Kidney (tissue), 13 donors: ENCODE measurements at regions not wholly inside any gene's neighbourhood (a gene's known extent, or its start where the extent isn't known, plus 50 kb on each side); places are given as distances from the start of the nearest gene placed in this dataset.

Source experiments
- DNase-seq, 5 donors: peaks; one replicate each; pipeline ENCODE4 v3.0.0-alpha.2; 2013 to 2020
- FAIRE-seq: peaks from 2 replicates; lab custom pipeline; 2012; peaks lifted over from hg19 to GRCh38; lab: Jason Lieb, UNC
- H3K27ac ChIP-seq, 2 donors: one replicate each; pipeline ENCODE4 v1.7.0; 2013; ENCODE audit warnings: low read depth in 2 of 2, low read length in 2 of 2, inconsistent platforms in 1 of 2
- H3K27me3 ChIP-seq: one replicate; pipeline ENCODE4 v1.7.1; 2013; ENCODE audit warnings: low read length, inconsistent platforms; ENCODE audit not compliant: control insufficient read depth, insufficient read depth
- H3K36me3 ChIP-seq, 3 donors: one replicate each; pipeline versions ENCODE4 v1.7.0 to v1.7.1; 2013; ENCODE audit warnings: low read length in 3 of 3, control low read depth in 1 of 3, inconsistent platforms in 1 of 3; ENCODE audit not compliant: insufficient read depth in 3 of 3, control insufficient read depth in 2 of 3
- H3K4me1 ChIP-seq, 3 donors: one replicate each; pipeline versions ENCODE4 v1.7.0 to v1.7.1; 2013; ENCODE audit warnings: low read length in 3 of 3, inconsistent platforms in 1 of 3, low read depth in 1 of 3; ENCODE audit not compliant: control insufficient read depth in 2 of 3, insufficient read depth in 2 of 3
- H3K4me3 ChIP-seq, 3 donors: one replicate each; pipeline versions ENCODE4 v1.7.0 to v1.8.1; 2013; ENCODE audit warnings: low read length in 3 of 3, control low read depth in 1 of 3, inconsistent platforms in 1 of 3
- H3K9ac ChIP-seq, 3 donors: one replicate each; pipeline versions ENCODE4 v1.7.0 to v1.7.1; 2013; ENCODE audit warnings: low read length in 3 of 3, control low read depth in 1 of 3, inconsistent platforms in 1 of 3
- H3K9me3 ChIP-seq, 3 donors: one replicate each; pipeline versions ENCODE4 v1.7.0 to v1.7.1; 2013; ENCODE audit warnings: low read length in 3 of 3, control low read depth in 1 of 3, inconsistent platforms in 1 of 3; ENCODE audit not compliant: control insufficient read depth in 2 of 3, insufficient read depth in 1 of 3
- intact Hi-C: fragments of 100-400 bp; cut with DNase I; formaldehyde crosslinking; loops from one replicate; pipeline ENCODE4 v1.11.1; 2022
- TF ChIP-seq, protein P1 (sequence below): IDR thresholded peaks from 3 replicates; pipeline ENCODE4 v1.5.1; 2012; ENCODE audit warnings: mild to moderate bottlenecking, moderate library complexity, borderline replicate concordance; ENCODE audit not compliant: insufficient read depth; ENCODE audit errors: extremely low read depth
- donor health status: control.
- donor health status: control.
- donor health status: control.
- donor health status: control.
- donor health status: control.
- donor health status: DM: yes; HTN: yes; CAD: no.
- donor health status: Normal renal cell carcinoma (clear cell type).

- Histone ChIP-seq H3K9ac (no peak overlapping the region), H3K9me3 (no peaks in the 10 kb centered on the region), H3K4me3 (no peak overlapping the region), H3K36me3 (no peaks in the 10 kb centered on the region), H3K27ac (no peak overlapping the region), H3K4me1 (no peaks in the 10 kb centered on the region), H3K27me3 (no peaks in the 10 kb centered on the region)
- FAIRE-seq (no peak), DNase-seq (no peak)
- intact Hi-C loops = no loop called here
- TF ChIP-seq, protein P1, sequence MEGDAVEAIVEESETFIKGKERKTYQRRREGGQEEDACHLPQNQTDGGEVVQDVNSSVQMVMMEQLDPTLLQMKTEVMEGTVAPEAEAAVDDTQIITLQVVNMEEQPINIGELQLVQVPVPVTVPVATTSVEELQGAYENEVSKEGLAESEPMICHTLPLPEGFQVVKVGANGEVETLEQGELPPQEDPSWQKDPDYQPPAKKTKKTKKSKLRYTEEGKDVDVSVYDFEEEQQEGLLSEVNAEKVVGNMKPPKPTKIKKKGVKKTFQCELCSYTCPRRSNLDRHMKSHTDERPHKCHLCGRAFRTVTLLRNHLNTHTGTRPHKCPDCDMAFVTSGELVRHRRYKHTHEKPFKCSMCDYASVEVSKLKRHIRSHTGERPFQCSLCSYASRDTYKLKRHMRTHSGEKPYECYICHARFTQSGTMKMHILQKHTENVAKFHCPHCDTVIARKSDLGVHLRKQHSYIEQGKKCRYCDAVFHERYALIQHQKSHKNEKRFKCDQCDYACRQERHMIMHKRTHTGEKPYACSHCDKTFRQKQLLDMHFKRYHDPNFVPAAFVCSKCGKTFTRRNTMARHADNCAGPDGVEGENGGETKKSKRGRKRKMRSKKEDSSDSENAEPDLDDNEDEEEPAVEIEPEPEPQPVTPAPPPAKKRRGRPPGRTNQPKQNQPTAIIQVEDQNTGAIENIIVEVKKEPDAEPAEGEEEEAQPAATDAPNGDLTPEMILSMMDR = no peak
Measured at GRCh38 chr7:33738260-33738935, 166.9 kb upstream of the BMPER start.

GRCh38 chr7:33739286-33739685 lies 166.1 kb upstream of the BMPER start:
- intact Hi-C loops = no loop called here
- no peak overlapping the region for H3K27ac ChIP-seq
- FAIRE-seq (no peak), DNase-seq (no peak)
- H3K4me1 ChIP-seq = no peaks in the 10 kb centered on the region
- H3K4me3 ChIP-seq = no peak overlapping the region
- TF ChIP-seq, protein P1 = no peak
- no peaks in the 10 kb centered on the region for H3K36me3 ChIP-seq
- no peak overlapping the region for H3K9ac ChIP-seq
- H3K27me3 ChIP-seq = no peaks in the 10 kb centered on the region
- no peaks in the 10 kb centered on the region for H3K9me3 ChIP-seq

GRCh38 chr7:33742521-33742920 lies 162.8 kb upstream of the BMPER start:
- Histone ChIP-seq H3K9ac (no peak overlapping the region), H3K4me1 (no peaks in the 10 kb centered on the region), H3K4me3 (no peak overlapping the region), H3K27ac (no peak overlapping the region), H3K9me3 (no peaks in the 10 kb centered on the region), H3K36me3 (no peaks in the 10 kb centered on the region), H3K27me3 (no peaks in the 10 kb centered on the region)
- no peak for DNase-seq
- intact Hi-C loops = no loop called here
- FAIRE-seq = no peak
- TF ChIP-seq, protein P1 = no peak

DNA sequence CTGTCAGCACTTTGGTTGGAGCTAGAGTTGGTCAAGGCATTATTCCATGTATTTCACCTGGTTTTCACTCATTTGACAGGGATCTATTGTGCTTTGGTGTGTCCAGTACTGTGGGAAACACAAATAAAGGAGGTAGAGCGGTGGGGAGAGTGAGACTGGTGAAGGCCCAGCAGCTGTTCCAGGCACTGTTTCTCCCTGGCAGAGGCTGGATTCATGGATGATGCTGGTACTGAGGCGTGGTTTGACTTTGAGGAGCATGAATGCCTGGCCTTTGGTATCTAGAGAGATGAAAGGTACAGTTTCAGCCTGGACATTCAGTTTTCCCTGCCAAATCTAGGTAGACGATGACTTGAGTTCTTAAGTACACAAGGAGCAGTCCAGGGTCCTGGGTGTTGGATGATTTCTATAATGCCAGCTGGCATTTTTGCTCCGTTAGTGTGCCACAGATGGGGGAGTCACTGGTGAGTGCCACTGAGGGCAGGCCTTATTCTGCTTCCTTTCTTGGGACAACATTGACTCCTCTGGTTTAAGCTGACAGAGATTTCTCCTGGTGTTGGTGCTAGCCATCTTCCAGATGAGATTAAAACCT lies 162.2 kb upstream of the BMPER start:
- no peak overlapping the region for H3K27ac ChIP-seq
- H3K9ac ChIP-seq = no peak overlapping the region
- H3K4me1 ChIP-seq = no peaks in the 10 kb centered on the region
- H3K9me3 ChIP-seq = no peaks in the 10 kb centered on the region
- TF ChIP-seq, protein P1 = no peak
- H3K27me3 ChIP-seq = no peaks in the 10 kb centered on the region
- no peak overlapping the region for H3K4me3 ChIP-seq
- FAIRE-seq (no peak), DNase-seq (no peak)
- H3K36me3 ChIP-seq = no peaks in the 10 kb centered on the region
- intact Hi-C loops = no loop called here
